Keratinocyte (primary cell): ENCODE measurements at regions not wholly inside any gene's neighbourhood (a gene's known extent, or its start where the extent isn't known, plus 50 kb on each side); places are given as distances from the start of the nearest gene placed in this dataset.
A peak's percentile ranks its signal among the peaks of the same experiment; 100 is the strongest.

Experiments used
- DNase-seq: peaks from one replicate; pipeline ENCODE4 v3.0.0-alpha.2; 2011; ENCODE audit warnings: low read depth, missing footprints, low spot score
- FAIRE-seq: peaks from 2 replicates; lab custom pipeline; 2011; peaks lifted over from hg19 to GRCh38; lab: Jason Lieb, UNC
- H2AFZ ChIP-seq: 2 replicates; pipeline ENCODE4 v1.6.0; 2012; ENCODE audit warnings: low read length, control low read depth, inconsistent platforms; ENCODE audit not compliant: control insufficient read depth
- H3K27ac ChIP-seq: 2 replicates; pipeline ENCODE4 v1.5.1; 2011; ENCODE audit warnings: low read length; ENCODE audit not compliant: control insufficient read depth, insufficient read depth
- H3K27me3 ChIP-seq: 3 replicates; pipeline ENCODE4 v1.6.0; 2011; ENCODE audit warnings: low read length; ENCODE audit not compliant: control insufficient read depth, insufficient read depth; ENCODE audit errors: extremely low read depth
- H3K36me3 ChIP-seq, 2 experiments: 2 replicates in 1 of 2; 3 replicates in 1 of 2; pipeline ENCODE4 v1.5.1; 2011; ENCODE audit warnings: low read length in 2 of 2, mild to moderate bottlenecking in 1 of 2; ENCODE audit not compliant: control insufficient read depth in 2 of 2, insufficient read depth in 2 of 2; ENCODE audit errors: extremely low read depth in 1 of 2
- H3K4me1 ChIP-seq: 3 replicates; pipeline ENCODE4 v1.5.1; 2011; ENCODE audit warnings: low read length; ENCODE audit not compliant: control insufficient read depth, insufficient read depth; ENCODE audit errors: extremely low read depth
- H3K4me2 ChIP-seq: 3 replicates; pipeline ENCODE4 v1.6.0; 2011; ENCODE audit warnings: low read depth, low read length; ENCODE audit not compliant: control insufficient read depth, insufficient read depth; ENCODE audit errors: extremely low read depth
- H3K4me3 ChIP-seq, 3 experiments: fragments of 200-600 bp in 1 of 3; sonication (generic) in 1 of 3; 2 replicates in 2 of 3; 3 replicates in 1 of 3; pipeline ENCODE4 v1.5.1; 2011 to 2016; ENCODE audit warnings: low read length in 3 of 3, mild to moderate bottlenecking in 3 of 3, control low read depth in 2 of 3, inconsistent platforms in 1 of 3, low read depth in 1 of 3, mixed read lengths in 1 of 3, mixed run types in 1 of 3, moderate library complexity in 1 of 3; ENCODE audit not compliant: control insufficient read depth in 2 of 3, insufficient read depth in 2 of 3; ENCODE audit errors: extremely low read depth in 1 of 3
- H3K79me2 ChIP-seq: 2 replicates; pipeline ENCODE4 v1.6.0; 2012; ENCODE audit warnings: low read length; ENCODE audit not compliant: control insufficient read depth, insufficient read depth
- H3K9ac ChIP-seq: 3 replicates; pipeline ENCODE4 v1.6.0; 2011; ENCODE audit warnings: low read length; ENCODE audit not compliant: control insufficient read depth, insufficient read depth; ENCODE audit errors: extremely low read depth
- H3K9me1 ChIP-seq: 3 replicates; pipeline ENCODE4 v1.6.0; 2011; ENCODE audit warnings: low read length; ENCODE audit not compliant: control insufficient read depth, insufficient read depth; ENCODE audit errors: extremely low read depth
- H3K9me3 ChIP-seq: 2 replicates; pipeline ENCODE4 v1.5.1; 2012; ENCODE audit warnings: low read depth, low read length; ENCODE audit not compliant: control insufficient read depth
- H4K20me1 ChIP-seq: 3 replicates; pipeline ENCODE4 v1.6.0; 2011; ENCODE audit warnings: low read length; ENCODE audit not compliant: control insufficient read depth, insufficient read depth; ENCODE audit errors: extremely low read depth
- CTCF ChIP-seq, 3 experiments: IDR thresholded peaks in 1 of 3; conservative IDR thresholded peaks in 1 of 3; optimal IDR thresholded peaks in 1 of 3; 2 replicates in 2 of 3; 3 replicates in 1 of 3; pipeline versions ENCODE3 to v1.5.1; 2011; ENCODE audit warnings: low read length in 3 of 3, mild to moderate bottlenecking in 3 of 3, moderate library complexity in 2 of 3, control low read depth in 1 of 3, inconsistent platforms in 1 of 3; ENCODE audit not compliant: insufficient read depth in 2 of 3; ENCODE audit errors: extremely low read depth in 1 of 3
- EZH2 ChIP-seq: IDR thresholded peaks from one replicate; pipeline ENCODE4 v1.6.1; 2012; ENCODE audit warnings: inconsistent platforms, mild to moderate bottlenecking, low read length, moderate library complexity
- dilution Hi-C: fragments of 300-500 bp; cut with MboI; formaldehyde crosslinking; loops from one replicate; pipeline ENCODE4 v1.7.0; 2020; ENCODE audit warnings: low sequenced_read_pairs; ENCODE audit not compliant: extremely low pct_ligation_motif_present

GRCh38 chr1:82395440-82395839 lies 594.7 kb downstream of the ADGRL2 start:
- Histone ChIP-seq H3K9ac (no peak overlapping the region), H3K9me1 (no peaks in the 10 kb centered on the region), H3K27ac (no peak overlapping the region), H2AFZ (no peak overlapping the region), H3K36me3 (no peaks in the 10 kb centered on the region), H3K4me1 (peaks cover 10% of the 10 kb centered on the region), H3K4me3 (no peak overlapping the region), H4K20me1 (no peaks in the 10 kb centered on the region), H3K4me2 (no peak overlapping the region), H3K27me3 (no peaks in the 10 kb centered on the region), H3K79me2 (no peaks in the 10 kb centered on the region), H3K9me3 (no peaks in the 10 kb centered on the region)
- dilution Hi-C loops = no loop called here
- FAIRE-seq (no peak), DNase-seq (no peak)
- TF ChIP-seq CTCF (optimal IDR thresholded peaks at IDR 0.05 in 1 of 3, IDR thresholded peaks at IDR 0.05 in 1 of 3, conservative IDR thresholded peaks at IDR 0.05 in 1 of 3; ENCODE audit: extremely low read depth in 1 of 3, insufficient read depth in 2 of 3, low read length in 3 of 3) = no peak
- no peak for TF ChIP-seq EZH2

DNA sequence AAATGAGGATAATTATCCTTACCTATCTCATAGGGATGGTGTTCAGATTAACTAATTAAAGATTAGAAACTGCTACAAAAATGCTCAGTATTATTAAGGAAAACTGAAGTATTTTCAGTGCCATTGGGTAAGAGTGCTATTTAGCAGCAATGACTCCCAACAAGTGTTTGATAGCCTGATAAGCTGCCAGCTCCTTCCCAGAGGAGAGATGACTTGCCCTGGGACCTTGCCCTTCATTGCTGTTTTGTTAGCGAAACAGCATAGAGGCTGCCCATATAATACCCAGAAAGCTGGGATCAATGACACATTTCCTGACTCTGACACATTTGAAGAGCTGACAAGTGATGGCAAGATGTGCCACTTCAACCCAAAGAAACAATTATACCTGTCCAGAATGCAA lies 592.2 kb downstream of the ADGRL2 start:
- Histone ChIP-seq H2AFZ (no peak overlapping the region), H3K36me3 (no peaks in the 10 kb centered on the region), H4K20me1 (no peaks in the 10 kb centered on the region), H3K9ac (no peak overlapping the region), H3K9me1 (no peaks in the 10 kb centered on the region), H3K4me3 (no peak overlapping the region), H3K4me2 (no peak overlapping the region), H3K27me3 (no peaks in the 10 kb centered on the region), H3K4me1 (peaks cover 15% of the 10 kb centered on the region), H3K79me2 (no peaks in the 10 kb centered on the region), H3K9me3 (no peaks in the 10 kb centered on the region), H3K27ac (no peak overlapping the region)
- dilution Hi-C loops = no loop called here
- DNase-seq (no peak), FAIRE-seq (peak; percentile 39)
- TF ChIP-seq CTCF (optimal IDR thresholded peaks at IDR 0.05 in 1 of 3, IDR thresholded peaks at IDR 0.05 in 1 of 3, conservative IDR thresholded peaks at IDR 0.05 in 1 of 3; ENCODE audit: extremely low read depth in 1 of 3, insufficient read depth in 2 of 3, low read length in 3 of 3) = no peak
- TF ChIP-seq EZH2 = no peak
